HG03139 (cell line): ENCODE measurements at regions not wholly inside any gene's neighbourhood (a gene's known extent, or its start where the extent isn't known, plus 50 kb on each side); places are given as distances from the start of the nearest gene placed in this dataset.
"Not testable (repeated sequence)": the region's sequence is repeated elsewhere in the genome, so short reads cannot be mapped to it uniquely, and the experiment has no call there.

Experiments used
- ATAC-seq: cut with Tn5 transposase; IDR thresholded peaks from one replicate; pipeline ENCODE4 v1.9.1; 2021; ENCODE audit not compliant: unreplicated experiment

DNA sequence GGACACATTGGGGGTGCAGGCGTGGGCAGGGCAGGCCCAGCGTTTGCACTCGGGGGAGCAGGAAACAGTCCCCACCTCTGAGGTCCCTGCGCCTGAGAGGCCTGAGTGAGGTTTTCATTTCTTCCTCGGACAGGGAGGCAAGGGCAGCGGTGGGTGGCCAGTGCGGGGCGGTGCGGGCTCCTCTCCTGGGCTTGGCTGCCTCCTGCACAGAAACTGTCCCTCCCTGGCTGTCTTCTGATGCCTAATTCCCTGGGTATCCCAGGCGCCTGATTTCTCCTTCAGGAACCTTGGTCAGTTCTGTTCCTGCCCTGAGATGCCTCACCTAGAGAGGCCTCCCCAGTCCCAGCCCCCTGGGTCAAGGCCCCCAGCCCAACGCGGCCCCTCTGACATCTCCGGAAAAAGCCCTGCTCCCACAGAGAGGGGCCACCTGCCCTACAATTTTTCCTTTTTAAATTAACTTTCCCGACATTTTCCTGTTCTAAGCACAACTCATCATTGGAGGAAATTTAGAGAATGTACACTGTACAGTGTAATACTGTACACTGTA lies 260.3 kb downstream of the ADGRD1 start:
- ATAC-seq: no peak

DNA sequence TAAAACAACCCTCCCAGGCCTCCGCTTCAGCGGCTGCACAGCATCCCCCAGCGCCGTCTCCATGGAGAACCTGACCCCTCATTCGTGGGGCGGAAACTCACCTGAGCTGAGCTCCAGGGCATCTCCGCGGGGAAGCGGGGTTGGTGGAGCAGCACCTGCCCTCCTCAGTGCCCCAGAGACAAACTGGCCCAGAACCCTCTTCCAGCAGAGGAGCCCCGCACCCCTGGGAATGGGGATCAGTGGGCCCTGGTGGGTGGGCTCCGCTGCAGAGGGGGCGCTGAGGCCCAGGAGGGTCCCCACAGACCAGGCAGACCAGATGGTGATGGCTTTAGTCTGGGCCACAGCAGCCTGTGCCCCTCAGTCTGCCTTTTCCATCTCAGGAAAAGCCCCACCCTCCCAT lies 261.2 kb downstream of the ADGRD1 start:
- not testable (repeated sequence) for ATAC-seq

DNA sequence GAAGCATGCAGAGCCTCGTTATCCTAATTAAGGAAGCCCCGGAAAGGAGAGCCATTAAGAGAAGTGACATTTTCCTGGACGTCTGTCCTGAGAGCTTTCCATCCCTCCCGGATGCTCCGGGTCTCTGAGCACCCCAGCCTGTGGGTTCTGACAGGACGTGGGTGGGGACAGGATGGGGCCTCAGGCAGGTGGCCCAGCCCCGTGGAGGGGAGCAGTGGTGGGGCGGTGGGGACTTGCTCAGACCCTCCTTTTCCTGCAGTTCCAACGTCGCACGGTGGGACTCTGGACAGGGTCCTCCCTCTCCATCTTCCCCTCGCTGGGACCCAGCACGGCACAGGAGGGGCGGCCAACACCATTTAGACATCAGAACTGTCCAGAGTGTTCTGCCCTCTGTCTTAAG lies 262.9 kb downstream of the ADGRD1 start:
- not testable (repeated sequence) for ATAC-seq

DNA sequence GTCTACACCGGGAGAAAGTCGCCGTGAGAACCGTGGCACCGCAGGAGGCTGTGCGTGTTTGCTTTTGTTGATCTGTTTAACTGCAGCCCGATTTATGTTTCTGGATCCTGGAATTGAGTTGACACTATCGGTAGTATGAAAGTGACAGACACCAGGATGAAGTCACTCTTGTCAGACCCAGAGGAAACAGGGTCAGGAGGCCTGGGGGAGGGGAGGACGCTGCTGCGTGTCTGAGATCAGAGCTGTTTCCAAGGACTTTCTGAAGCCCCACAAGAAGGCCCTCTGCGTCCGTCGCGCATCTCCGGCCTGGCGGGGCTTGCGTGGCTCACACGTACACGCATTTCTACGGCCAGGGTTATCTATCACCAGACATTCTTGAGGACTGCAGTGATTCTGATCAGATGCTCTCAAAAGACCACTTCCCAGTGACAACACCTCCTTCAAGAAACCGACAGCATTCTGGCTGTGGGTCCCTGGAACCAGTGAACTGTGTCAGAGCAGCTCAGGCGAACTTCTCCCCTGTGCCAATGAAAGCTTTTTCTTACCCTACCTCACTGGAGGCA lies 263.4 kb downstream of the ADGRD1 start:
- no peak for ATAC-seq

DNA sequence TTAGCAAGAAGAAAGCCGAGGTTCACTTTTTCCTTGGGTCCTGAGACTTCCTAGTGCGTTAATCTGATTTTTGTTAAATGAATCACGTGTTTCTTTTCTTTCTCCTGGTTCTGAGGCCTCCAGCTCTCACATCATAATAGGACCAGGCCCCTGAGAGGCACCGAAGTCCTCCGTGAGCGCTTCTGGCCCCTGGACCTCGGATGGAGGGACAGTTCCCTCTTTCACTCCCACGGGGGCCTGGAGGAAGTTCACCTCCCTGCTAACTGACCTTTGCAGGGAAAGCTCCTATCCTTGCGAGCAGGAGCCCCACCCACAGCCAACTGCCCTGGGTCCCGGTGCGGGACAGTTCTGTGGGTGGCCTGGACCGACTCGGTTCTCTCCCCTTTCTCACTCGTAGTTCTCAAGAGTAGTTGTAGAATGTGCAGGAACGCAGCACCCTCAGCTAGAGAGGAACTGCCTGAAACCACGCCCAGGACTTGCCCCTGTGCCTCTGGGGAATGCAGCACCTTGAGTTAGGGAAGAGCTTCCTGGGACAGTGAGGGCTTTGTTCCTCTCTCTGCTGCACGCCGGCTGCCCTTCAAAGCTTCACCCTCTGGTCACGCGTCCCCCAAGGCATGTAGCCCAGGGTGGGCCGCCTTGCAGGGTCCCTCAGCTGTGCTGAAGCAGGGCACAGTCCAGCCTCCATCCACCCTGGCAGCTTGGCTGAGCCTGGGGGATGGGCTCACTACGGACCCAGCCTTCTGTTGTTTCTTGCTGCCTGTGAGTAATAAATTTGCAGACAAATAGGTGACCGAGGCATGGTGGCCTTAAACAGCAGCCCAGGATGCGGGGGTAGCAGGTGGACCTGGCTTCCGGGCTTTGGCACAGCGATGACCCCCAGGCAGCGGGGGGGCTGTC lies 264.6 kb downstream of the ADGRD1 start:
- ATAC-seq: no peak

DNA sequence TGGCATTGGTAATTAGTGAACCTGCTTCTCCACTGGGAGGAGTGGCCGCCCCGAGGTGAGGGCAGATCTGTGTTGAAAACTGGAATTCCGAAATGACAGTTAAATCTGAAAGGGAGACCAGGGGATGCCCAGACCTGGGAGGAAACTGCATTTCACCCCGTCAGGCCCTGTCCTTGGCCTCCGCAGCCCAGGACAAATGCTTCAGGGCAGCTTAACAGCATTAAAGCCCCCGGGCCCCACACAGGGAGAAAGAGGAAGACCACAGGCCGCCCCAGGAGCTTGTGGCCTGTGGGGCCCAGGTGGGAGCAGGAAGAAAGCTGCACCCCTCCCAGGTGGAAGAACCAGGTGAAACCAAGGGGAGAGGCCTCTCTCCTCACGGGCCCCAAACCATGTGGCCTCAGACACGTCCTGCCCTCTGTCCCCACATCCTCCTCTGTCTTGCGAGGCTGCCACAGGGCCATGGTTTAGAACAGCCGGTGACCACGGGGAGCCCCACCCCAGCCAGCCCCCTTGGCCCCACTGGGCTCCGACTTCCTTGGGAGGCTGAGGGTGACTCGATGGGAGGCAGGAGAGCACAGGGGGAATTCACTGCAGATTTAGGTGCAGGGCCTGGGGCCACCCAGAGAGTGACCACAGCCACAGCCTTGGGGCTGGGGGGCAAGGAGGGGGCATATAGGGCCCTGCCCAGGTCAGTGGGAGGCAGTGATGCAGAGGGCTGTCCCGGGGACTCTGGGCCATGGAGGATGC lies 265.4 kb downstream of the ADGRD1 start:
- ATAC-seq: no peak

DNA sequence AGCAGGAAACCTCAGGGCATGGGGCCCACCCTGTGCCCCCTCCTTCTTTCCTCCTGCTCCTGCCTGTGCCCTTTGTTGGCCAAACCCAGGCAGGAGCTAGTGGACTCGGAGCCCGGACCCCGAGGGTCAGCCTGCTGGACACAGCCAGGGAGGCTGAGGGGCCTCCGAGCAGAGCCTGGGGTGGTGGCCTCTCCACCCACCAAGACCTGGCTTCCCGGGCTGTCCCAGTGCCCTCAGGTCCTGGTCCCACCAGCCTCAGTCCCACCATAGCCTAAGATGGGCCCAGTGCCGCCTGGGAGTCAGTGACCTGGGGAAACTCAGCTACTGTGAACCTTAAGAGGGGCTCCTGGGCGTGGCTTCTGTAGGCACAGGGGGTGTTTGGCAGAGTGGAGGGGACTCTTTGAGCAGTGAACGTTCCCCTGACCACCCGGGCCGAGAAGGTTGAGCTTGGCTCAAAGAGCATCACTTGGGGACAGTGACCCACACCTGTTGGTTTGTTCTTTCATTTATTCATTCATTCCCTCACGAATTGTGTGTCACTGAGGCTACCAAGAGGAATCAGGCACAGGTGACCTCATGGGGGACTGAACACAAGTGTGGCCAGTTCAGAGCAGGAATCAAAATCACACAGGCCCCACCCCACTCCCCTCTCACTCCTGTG lies 266.1 kb downstream of the ADGRD1 start:
- ATAC-seq: no peak

DNA sequence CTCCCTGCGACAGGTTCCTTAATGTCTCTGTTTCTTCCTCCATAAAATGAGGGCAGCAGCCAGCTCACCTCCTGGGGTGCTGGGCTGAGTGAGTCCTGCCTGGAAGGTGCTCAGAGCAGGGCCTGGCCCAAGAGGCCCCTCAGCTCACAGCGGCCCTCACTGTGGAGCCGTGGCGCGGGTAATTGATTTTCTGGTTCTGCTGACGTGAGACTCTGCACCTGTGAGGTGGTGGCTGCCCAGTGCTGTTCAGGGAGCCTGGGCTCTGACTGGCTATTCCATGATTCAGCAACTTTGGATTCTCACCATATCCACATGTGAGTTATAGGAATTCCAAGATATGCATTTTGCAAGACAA lies 266.6 kb downstream of the ADGRD1 start:
- no peak for ATAC-seq

DNA sequence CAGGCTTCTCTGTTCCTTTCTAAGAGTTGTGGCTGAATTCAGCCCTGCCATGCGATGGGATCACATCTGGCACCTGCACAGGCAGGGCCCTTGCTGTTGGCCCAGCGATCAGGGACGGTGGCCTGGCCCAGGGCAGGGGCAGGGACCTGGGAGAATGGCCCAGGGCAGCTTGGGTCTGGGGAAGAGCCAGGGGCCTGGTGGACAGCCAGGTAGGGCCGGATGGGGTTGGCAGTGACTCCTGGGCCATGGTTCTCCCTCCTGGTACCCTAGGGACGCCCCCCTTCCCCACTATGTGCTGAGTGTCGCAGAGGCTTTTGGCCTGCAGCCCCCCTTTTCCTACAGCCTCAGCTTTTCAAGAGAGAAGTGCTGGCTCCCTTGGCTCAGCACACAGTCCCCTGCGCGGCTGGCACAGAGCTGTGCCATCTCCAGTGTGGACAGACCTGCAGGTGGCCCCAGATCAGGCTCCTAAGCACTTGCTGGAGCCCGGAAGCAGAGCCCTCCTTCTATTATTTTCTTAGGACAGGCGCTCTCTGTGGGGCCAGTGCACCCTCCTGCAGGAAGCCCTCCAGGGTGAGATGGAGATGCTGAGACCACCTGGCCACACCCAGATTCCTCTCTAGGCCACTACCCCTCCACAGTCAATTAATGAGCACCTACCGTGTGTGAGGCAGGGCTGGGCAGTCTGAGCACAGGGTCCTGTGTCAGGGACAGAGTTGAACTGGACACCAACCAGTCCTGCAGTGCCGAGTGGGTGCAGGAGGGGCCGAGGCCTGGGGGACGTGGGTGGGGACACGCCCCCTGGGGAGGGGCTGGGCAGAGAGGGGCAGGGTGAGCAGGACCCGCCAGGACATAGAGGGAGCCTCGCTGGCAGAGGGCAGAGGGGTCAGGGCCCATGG lies 267.6 kb downstream of the ADGRD1 start:
- ATAC-seq: no peak

DNA sequence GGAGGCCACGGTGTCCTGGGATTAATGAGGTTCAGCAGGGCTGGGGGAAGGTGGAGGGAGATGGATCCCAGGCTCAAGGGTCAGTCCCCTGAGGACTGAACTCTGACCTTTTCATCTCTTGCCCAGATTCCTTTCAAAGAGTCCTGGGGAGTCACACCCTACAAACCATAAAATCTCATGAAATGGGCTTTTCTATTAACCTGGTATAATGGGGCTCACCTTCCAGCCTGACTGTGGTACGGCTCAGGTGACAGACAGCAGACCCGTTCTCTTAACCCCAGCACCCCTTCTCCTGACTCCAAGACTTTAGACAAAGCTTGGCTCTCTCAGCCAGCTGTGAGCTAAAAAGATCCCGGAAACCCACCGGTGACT lies 268.2 kb downstream of the ADGRD1 start:
- ATAC-seq: no peak

DNA sequence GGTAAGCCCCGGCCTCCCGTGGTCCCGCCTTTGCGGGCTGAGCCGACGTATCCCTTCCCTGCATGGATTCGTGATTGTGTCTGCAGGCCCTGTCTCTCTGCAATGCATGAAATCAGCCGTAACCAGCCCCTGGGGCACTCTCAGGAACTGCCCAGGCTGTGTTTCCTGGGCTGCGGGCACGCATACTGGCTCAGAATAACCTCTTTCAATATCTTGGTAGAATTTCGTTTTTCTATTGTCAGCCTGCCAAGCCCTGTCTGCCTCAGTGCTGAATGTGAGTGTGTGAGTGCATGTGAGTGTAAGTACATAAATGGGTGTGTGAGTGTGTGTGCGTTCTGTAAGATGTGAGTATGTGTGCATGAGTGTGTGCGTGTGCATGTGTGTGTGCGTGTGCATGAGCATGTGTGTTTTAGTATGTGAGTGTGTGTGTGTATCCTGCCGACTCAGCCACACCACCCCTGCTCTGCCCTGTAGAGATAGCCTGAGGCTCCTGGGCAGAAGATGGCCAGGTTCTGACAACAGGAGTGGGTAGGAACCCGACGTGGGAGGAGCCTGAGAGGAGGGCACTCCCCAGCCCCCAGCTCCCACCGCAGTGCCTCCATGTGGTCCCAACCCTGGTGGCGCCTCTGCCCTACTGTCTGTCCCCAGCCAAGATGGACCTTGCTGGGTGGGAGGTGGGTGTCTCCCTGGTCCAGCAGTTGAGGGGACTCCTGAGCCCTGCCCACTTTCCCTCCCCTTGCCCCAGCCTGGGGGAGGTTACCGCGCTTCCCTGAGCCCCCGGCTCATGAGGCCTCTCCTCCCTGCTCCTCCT lies 268.8 kb downstream of the ADGRD1 start:
- ATAC-seq: peak; percentile 26

DNA sequence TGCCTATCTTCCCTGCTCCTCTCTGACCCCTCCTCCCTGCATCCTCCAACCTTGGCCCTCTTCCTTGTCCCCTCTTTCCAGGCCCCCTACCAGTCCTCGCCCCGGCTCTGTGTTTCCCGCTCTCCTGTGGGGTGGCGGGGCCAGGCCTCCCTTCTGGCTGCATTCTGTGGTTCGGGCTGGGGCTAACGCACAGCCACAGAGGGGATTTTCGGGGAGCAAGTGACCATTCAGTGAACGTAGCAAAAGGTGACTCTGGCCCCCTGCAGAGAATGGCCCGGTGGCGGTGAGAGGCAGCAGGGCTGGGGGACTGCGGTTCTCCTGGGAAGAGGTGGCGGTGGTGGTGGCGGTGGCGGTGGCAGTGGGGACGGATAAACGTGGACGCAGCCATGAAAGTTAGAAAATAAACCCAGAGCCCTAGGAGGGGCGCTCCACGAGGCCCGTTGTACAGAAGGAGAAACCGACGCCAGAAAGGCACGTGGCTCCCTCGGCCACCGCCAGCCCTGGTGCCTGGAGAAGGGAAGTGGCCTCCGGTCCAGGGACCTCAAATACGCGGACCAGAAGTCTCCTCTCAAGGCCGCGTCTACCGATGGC lies 269.6 kb downstream of the ADGRD1 start:
- ATAC-seq: no peak

DNA sequence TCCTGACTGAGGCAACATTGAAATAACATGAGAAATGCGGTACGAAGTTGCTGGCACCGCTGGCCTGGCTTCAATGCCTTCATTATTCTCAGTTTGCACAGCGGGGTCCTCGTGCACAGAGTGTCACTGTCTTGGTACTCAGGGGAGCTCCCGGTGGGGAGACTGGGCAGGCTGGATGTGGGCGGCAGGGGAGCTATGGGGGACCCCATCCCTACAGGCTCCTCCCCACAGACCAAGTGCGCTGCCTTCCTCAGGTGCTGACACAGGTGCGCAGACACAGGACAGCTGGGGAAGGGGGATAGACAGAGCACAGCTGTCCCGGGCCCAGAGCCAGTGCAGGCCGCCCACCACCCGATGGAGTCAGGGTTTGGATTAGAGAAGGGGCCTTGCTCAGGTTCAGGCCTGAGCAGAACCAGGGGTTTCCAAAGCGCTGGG lies 270.1 kb downstream of the ADGRD1 start:
- ATAC-seq: no peak

DNA sequence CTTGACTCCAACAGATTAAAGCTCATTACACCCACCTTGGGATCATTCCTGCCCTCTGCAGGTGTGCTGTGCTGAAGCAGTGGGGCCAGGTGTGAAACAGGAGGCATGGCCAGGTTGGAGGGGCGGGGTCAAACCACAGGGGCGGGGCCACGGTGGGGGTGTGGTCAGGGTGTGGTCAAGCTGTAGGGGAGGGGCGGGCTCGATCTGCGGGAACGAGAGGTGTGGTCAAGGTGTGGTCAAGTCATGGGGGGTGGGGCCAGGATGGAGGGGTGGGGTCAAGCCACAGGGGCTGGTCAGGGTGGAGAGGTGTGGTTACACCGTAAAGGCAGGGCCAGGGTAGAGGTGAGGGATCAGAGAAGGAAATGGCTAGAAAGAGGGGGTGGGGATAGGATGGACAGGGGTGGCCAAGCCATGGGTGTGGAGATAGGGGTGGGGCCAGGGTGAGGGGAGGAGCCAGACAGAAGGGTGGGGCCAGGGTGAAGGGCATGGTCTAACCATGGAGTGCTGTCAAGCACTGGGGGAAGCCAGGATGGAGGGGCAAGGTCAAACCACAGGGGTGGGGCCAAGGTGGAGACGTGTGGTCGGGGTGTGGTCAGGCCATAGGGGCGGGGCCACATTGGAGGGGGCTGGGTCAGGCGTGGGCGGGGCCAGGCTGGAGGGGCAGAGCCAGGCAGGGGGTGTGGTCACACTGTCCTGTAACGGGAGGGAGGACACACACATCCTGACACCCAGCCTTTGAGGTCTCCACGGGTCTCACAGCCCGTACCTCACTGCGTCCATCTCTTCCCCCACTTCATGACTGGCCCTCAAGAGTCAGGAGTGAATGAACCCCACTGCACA lies 270.7 kb downstream of the ADGRD1 start:
- ATAC-seq: not testable (repeated sequence)

DNA sequence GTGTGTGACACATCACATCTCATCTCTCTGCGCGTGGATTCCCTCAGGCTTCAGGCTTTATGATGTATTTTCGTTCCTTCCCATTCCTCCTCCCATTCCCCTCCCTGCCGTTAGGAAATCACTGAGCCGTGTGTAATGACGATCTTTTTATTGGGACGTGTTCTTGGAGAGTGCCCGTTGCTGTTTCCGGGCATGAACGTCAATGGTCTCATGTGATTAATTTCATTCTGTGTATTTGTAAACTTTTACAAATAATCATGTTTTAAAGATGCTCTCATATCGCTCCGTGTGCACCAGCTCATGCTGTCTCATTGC lies 271.3 kb downstream of the ADGRD1 start:
- ATAC-seq: not testable (repeated sequence)

DNA sequence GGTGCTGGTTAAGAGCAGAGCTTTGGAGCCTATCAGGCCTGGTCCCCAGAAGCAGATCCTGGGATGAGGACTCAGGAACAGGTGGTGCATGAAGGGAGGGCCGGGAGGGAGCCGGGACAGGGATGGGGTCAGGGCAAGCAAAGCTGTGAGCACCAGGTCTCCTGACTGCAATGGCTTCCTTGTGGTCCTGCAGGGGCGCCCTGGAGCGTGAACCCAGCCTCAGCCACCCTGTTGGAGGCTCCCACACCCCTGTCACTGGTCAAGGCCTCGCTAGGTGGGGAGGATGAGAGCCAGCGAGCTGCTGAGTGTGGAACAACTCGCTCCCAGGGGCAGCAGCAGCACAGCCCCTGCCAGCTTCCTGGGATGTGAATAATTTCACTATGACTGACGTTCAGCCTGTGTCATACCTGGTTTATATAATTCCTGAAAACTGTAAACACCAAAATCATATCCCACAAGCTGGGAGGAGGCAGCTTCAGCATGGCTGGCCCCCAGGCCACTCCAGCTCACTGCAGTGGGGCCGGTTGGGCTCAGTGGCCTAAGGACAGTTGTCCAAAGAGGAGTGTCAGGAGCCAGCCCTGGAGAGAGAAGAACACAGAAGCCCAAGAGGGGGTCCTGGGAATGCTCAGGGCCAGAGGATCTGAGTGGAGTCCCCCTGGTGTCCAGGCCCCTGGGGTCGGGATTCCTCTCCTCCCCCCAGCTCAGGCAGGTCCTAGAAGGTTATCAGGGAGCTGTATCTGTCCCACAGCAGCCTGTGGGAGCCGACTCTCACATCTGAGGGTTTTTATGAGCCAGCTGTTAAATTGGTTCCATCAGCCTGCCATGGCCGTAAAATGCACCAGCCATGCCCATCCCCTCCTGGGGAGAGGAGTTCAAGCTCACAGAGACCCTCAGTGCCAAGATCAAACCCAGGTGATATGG lies 272.9 kb downstream of the ADGRD1 start:
- ATAC-seq: no peak

DNA sequence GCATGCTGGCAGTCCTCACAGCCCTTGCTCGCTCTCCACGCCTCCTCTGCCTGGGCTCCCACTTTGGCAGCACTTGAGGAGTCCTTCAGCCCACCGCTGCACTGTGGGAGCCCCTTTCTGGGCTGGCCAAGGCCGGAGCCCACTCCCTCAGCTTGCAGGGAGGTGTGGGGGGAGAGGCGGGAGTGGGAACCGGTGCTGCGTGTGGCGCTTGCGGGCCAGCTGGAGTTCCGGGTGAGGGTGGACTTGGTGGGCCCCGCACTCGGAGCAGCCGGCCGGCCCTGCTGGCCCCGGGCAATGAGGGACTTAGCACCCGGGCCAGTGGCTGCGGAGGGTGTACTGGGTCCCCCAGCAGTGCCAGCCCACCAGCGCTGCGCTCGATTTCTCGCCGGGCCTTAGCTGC lies 273.9 kb downstream of the ADGRD1 start:
- ATAC-seq: not testable (repeated sequence)
